ENCODE measurements at regions not wholly inside any gene's neighbourhood (a gene's known extent, or its start where the extent isn't known, plus 50 kb on each side); places are given as distances from the start of the nearest gene placed in this dataset.

DNA sequence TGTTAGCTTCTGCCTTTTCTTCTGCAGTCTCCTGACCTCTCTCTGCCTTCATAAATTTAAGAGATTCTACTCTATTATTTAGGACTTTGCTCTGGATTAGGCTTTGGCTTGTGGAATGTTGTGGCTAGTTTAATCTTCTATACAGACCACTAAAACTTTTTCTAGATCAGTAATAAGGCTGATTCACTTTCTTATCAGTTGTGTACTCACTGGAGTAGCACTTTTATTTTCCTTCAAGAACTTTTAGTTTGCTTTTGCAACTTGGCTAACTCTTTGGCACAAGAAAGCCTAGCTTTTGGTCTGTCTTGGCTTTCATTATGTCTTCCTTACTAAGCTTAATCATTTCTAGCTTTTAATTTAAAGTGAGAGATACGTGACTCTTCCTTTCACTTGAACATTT is 265.5 kb upstream of the TBC1D5 start:
- no peak for DNase-seq (ENCODE audit: low read depth in 6 of 9, low spot score in 9 of 9)
- Histone ChIP-seq H3K9me3 (ENCODE audit: control insufficient read depth in 2 of 2, insufficient read depth in 1 of 2, low read length in 1 of 2) (no peaks in the 10 kb centered on the region), H3K27me3 (ENCODE audit: control insufficient read depth in 2 of 2, insufficient read depth in 1 of 2, low read length in 1 of 2) (no peaks in the 10 kb centered on the region), H3K36me3 (ENCODE audit: control insufficient read depth in 2 of 2, insufficient read depth in 2 of 2, low read length in 1 of 2) (no peaks in the 10 kb centered on the region), H3K27ac (ENCODE audit: low read depth in 1 of 2, low read length in 1 of 2) (no peak overlapping the region), H3K4me1 (ENCODE audit: control insufficient read depth in 2 of 2, insufficient read depth in 2 of 2, low read length in 2 of 2) (peaks cover 0 to 11% of the 10 kb centered on the region in 2 donors), H3K4me3 (ENCODE audit: low read length in 2 of 2) (no peak overlapping the region)
- 99% methylated on average over 1 of the region's 1 CpG for WGBS

DNA sequence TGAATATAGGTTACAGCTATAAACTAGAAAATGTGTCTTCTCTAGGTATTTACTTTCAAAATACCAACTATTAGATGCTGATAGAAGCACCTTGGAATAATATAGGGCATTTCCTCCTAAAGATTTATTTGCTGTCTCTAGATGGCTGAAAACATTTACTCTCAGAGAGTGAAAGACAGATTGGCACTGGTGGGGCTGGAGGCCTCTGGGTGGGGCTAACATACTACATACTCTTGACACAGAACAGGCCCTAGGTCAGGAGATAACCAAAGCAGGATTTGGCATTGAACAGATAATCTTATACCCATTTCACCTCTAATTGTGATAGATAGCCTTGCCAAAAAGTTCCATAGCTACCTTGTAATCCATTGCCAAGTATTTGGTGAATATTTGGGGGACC is 253.3 kb upstream of the TBC1D5 start:
- no peaks in the 10 kb centered on the region for H3K4me1 ChIP-seq (ENCODE audit: control insufficient read depth in 2 of 2, insufficient read depth in 2 of 2, low read length in 2 of 2)
- H3K27ac ChIP-seq (ENCODE audit: low read depth in 1 of 2, low read length in 1 of 2): no peak overlapping the region
- no peak for DNase-seq (ENCODE audit: low read depth in 6 of 9, low spot score in 9 of 9)
- no peaks in the 10 kb centered on the region for H3K9me3 ChIP-seq (ENCODE audit: control insufficient read depth in 2 of 2, insufficient read depth in 1 of 2, low read length in 1 of 2)
- H3K27me3 ChIP-seq (ENCODE audit: control insufficient read depth in 2 of 2, insufficient read depth in 1 of 2, low read length in 1 of 2): no peaks in the 10 kb centered on the region
- H3K4me3 ChIP-seq (ENCODE audit: low read length in 2 of 2): no peak overlapping the region
- no peaks in the 10 kb centered on the region for H3K36me3 ChIP-seq (ENCODE audit: control insufficient read depth in 2 of 2, insufficient read depth in 2 of 2, low read length in 1 of 2)

DNA sequence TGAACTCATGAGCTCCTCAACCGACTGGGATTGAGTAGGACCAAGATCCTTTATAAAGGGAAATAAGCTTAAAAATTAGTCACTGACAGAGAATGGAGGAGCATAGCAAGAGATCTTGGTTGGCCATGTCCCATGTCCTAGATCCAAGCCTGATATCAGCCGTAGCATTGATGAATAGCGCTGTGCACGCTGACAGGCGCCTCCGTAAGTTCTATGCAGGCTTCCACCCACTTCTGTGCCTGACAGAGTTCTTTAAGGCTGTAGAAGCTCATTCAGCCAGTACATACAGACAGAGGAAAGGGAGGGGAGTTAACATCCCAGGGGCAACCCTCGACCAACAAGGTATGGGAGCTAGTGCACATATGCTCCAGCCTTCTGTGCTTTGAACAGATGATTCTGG is 251.7 kb upstream of the TBC1D5 start:
- WGBS: 93% methylated on average over 7 of the region's 7 CpGs
- no peak overlapping the region for H3K27ac ChIP-seq (ENCODE audit: low read depth in 1 of 2, low read length in 1 of 2)

DNA sequence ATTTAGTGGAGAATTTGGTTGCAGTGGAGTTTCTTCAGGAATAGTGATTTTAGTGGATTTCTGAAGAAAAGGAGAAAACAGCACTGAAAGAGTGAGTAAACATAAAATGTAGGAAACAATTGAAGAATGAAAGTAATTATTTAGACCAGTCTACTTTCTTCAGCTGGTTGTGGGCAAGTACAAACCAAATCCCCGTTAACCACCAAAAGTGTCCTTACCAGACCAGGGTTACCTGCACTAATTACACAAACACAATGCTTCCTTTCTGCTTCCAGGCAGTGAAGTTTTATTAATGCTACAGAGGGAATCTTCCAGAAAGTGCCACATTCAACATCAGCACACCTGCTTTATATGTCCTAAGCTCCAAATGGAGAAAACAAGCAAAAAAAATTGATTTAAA is 248.0 kb upstream of the TBC1D5 start:
- H3K36me3 ChIP-seq (ENCODE audit: control insufficient read depth in 2 of 2, insufficient read depth in 2 of 2, low read length in 1 of 2): no peaks in the 10 kb centered on the region
- DNase-seq (ENCODE audit: low read depth in 6 of 9, low spot score in 9 of 9): no peak
- no peak overlapping the region for H3K27ac ChIP-seq (ENCODE audit: low read depth in 1 of 2, low read length in 1 of 2)
- no peaks in the 10 kb centered on the region for H3K9me3 ChIP-seq (ENCODE audit: control insufficient read depth in 2 of 2, insufficient read depth in 1 of 2, low read length in 1 of 2)
- H3K27me3 ChIP-seq (ENCODE audit: control insufficient read depth in 2 of 2, insufficient read depth in 1 of 2, low read length in 1 of 2): no peaks in the 10 kb centered on the region
- peaks cover 18 to 21% of the 10 kb centered on the region in 2 donors for H3K4me1 ChIP-seq (ENCODE audit: control insufficient read depth in 2 of 2, insufficient read depth in 2 of 2, low read length in 2 of 2)
- 91% methylated on average over 1 of the region's 1 CpG for WGBS
- H3K4me3 ChIP-seq (ENCODE audit: low read length in 2 of 2): no peak overlapping the region

More for the DNA sequence above, 251.7 kb upstream of the TBC1D5 start:
- H3K36me3 ChIP-seq (ENCODE audit: control insufficient read depth in 2 of 2, insufficient read depth in 2 of 2, low read length in 1 of 2): no peaks in the 10 kb centered on the region
- H3K27me3 ChIP-seq (ENCODE audit: control insufficient read depth in 2 of 2, insufficient read depth in 1 of 2, low read length in 1 of 2): no peaks in the 10 kb centered on the region
- no peaks in the 10 kb centered on the region for H3K4me1 ChIP-seq (ENCODE audit: control insufficient read depth in 2 of 2, insufficient read depth in 2 of 2, low read length in 2 of 2)
- no peak overlapping the region for H3K4me3 ChIP-seq (ENCODE audit: low read length in 2 of 2)
- no peak for DNase-seq (ENCODE audit: low read depth in 6 of 9, low spot score in 9 of 9)
- H3K9me3 ChIP-seq (ENCODE audit: control insufficient read depth in 2 of 2, insufficient read depth in 1 of 2, low read length in 1 of 2): no peaks in the 10 kb centered on the region

DNA sequence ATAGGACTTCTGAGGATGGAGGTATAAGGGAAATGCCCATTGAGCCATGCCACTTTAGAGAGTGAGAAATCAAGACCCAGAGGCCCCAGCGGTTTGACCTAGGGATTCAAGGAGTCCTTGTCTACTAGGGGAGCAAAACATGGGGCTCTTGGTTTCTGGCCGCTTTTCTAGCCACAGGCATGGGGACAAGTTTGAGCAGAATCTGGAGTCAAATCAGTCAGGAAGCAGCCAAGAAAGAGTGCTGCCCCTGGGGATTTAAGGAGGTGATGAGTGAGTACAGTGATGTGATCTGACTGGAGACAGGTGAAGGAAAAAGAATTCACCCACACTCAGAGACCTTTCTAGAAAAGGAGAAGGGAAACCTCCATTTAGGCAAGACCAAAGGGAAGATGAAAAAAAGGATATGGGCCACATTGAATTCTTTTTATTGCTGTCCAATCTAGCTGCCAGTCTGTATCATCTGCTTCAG is 244.0 kb upstream of the TBC1D5 start:
- Histone ChIP-seq H3K4me1 (ENCODE audit: control insufficient read depth in 2 of 2, insufficient read depth in 2 of 2, low read length in 2 of 2) (peaks cover 40 to 47% of the 10 kb centered on the region in 2 donors), H3K4me3 (ENCODE audit: low read length in 2 of 2) (no peak overlapping the region), H3K9me3 (ENCODE audit: control insufficient read depth in 2 of 2, insufficient read depth in 1 of 2, low read length in 1 of 2) (no peaks in the 10 kb centered on the region), H3K27ac (ENCODE audit: low read depth in 1 of 2, low read length in 1 of 2) (peak overlapping the region in 1 of 2 donors; percentile 38), H3K27me3 (ENCODE audit: control insufficient read depth in 2 of 2, insufficient read depth in 1 of 2, low read length in 1 of 2) (no peaks in the 10 kb centered on the region), H3K36me3 (ENCODE audit: control insufficient read depth in 2 of 2, insufficient read depth in 2 of 2, low read length in 1 of 2) (no peaks in the 10 kb centered on the region)
- 41% methylated on average over 2 of the region's 2 CpGs for WGBS
- DNase-seq (ENCODE audit: low read depth in 6 of 9, low spot score in 9 of 9): no peak

DNA sequence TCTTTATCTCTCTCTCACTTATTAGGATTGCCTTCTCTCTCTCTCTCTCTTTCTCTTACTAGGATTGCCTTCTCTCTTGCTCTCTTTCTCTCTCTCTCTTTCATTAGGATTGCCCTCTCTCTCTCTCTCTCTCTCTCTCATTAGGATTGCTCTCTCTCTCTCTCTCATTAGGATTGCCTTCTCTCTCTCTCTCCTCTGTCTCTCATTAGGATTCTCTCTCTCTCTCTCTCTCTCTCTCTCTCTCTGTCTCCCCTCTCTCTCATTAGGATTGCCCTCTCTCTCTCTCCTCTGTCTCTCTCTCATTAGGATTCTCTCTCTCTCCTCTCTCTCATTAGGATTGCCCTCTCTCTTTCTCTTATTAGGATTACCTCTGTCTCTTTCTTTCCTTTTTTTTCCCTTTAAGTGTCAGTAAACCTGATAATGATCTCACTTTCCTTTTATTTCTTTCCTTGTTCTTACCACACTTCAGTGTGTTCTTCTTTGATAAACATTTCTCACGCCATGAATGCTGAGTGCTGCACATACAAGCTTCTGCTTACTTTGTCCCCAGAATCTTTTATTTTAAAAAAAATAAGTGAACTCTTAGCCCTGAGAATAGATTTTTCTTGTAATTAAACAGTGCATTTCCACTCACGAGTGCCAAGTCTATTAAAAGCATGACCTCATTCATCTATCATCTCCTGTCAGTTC is 243.4 kb upstream of the TBC1D5 start:
- Histone ChIP-seq H3K9me3 (ENCODE audit: control insufficient read depth in 2 of 2, insufficient read depth in 1 of 2, low read length in 1 of 2) (no peaks in the 10 kb centered on the region), H3K27me3 (ENCODE audit: control insufficient read depth in 2 of 2, insufficient read depth in 1 of 2, low read length in 1 of 2) (no peaks in the 10 kb centered on the region), H3K4me1 (ENCODE audit: control insufficient read depth in 2 of 2, insufficient read depth in 2 of 2, low read length in 2 of 2) (peaks cover 46 to 53% of the 10 kb centered on the region in 2 donors), H3K4me3 (ENCODE audit: low read length in 2 of 2) (no peak overlapping the region), H3K27ac (ENCODE audit: low read depth in 1 of 2, low read length in 1 of 2) (peak overlapping the region in 1 of 2 donors; percentile 38), H3K36me3 (ENCODE audit: control insufficient read depth in 2 of 2, insufficient read depth in 2 of 2, low read length in 1 of 2) (no peaks in the 10 kb centered on the region)
- peak in 1 of 9 donors; percentile 51 for DNase-seq (ENCODE audit: low read depth in 6 of 9, low spot score in 9 of 9)
- WGBS: 13% methylated on average over 2 of the region's 2 CpGs

DNA sequence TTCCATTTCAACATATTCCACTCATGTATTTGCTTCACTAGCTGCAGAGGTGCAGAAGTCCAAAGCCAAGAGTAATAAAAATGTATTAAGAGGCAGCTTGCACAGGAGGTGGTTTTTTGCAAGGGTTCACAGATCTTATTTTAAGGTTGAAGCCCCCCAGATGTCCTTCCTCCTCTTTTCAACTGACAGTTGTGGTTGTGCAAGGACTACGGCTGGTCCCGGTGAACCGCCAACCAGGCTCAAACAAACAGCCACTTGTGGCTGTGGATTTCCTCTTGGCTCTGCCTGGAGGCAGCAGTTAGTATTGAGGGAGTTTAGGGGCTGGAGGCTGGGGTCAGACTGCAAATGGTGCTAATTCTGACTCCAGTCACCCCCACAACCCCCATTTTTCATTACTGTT is 240.7 kb upstream of the TBC1D5 start:
- H3K9me3 ChIP-seq (ENCODE audit: control insufficient read depth in 2 of 2, insufficient read depth in 1 of 2, low read length in 1 of 2): no peaks in the 10 kb centered on the region
- no peak overlapping the region for H3K4me3 ChIP-seq (ENCODE audit: low read length in 2 of 2)
- 9% methylated on average over 3 of the region's 3 CpGs for WGBS
- no peaks in the 10 kb centered on the region for H3K27me3 ChIP-seq (ENCODE audit: control insufficient read depth in 2 of 2, insufficient read depth in 1 of 2, low read length in 1 of 2)
- H3K4me1 ChIP-seq (ENCODE audit: control insufficient read depth in 2 of 2, insufficient read depth in 2 of 2, low read length in 2 of 2): peaks cover 46 to 58% of the 10 kb centered on the region in 2 donors
- no peaks in the 10 kb centered on the region for H3K36me3 ChIP-seq (ENCODE audit: control insufficient read depth in 2 of 2, insufficient read depth in 2 of 2, low read length in 1 of 2)
- DNase-seq (ENCODE audit: low read depth in 6 of 9, low spot score in 9 of 9): peak in 2 of 9 donors; percentile 52 to 69
- peak overlapping the region in 1 of 2 donors; percentile 78 for H3K27ac ChIP-seq (ENCODE audit: low read depth in 1 of 2, low read length in 1 of 2)

DNA sequence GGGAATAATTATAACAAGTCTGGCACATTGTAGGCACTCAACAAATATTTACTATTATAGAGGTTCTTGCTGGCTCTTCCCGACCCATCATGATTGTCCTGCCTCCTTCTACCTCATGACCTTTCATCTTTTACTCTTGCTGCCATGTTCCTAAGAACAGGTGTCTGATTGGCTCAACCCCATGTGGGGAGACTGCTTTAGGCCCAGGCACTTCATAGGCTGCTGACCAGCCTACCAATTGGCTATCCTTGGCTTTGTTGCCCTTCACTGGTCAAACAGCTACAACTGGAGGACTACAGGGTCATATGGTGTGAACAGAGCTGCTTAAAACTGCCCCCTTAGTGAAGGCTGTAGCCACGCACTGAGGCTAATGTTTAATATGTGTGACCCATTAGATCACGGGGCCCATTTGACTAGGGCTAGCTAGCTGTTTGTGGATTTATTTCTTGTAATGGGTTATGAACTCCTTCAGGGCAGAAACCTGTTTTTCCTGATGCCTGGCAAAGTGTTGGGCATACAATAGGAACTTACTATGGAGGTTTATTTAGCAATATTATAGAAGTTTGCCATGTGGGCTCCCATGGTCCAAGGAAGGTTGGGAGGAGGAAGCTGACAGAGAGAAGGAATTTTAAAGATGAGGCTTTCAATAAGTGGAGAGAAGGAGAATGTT is 239.9 kb upstream of the TBC1D5 start:
- 85% methylated on average over 3 of the region's 3 CpGs for WGBS
- Histone ChIP-seq H3K4me3 (ENCODE audit: low read length in 2 of 2) (no peak overlapping the region), H3K27ac (ENCODE audit: low read depth in 1 of 2, low read length in 1 of 2) (peak overlapping the region in 1 of 2 donors; percentile 78), H3K4me1 (ENCODE audit: control insufficient read depth in 2 of 2, insufficient read depth in 2 of 2, low read length in 2 of 2) (peaks cover 45 to 53% of the 10 kb centered on the region in 2 donors), H3K36me3 (ENCODE audit: control insufficient read depth in 2 of 2, insufficient read depth in 2 of 2, low read length in 1 of 2) (no peaks in the 10 kb centered on the region), H3K9me3 (ENCODE audit: control insufficient read depth in 2 of 2, insufficient read depth in 1 of 2, low read length in 1 of 2) (no peaks in the 10 kb centered on the region), H3K27me3 (ENCODE audit: control insufficient read depth in 2 of 2, insufficient read depth in 1 of 2, low read length in 1 of 2) (no peaks in the 10 kb centered on the region)
- no peak for DNase-seq (ENCODE audit: low read depth in 6 of 9, low spot score in 9 of 9)

DNA sequence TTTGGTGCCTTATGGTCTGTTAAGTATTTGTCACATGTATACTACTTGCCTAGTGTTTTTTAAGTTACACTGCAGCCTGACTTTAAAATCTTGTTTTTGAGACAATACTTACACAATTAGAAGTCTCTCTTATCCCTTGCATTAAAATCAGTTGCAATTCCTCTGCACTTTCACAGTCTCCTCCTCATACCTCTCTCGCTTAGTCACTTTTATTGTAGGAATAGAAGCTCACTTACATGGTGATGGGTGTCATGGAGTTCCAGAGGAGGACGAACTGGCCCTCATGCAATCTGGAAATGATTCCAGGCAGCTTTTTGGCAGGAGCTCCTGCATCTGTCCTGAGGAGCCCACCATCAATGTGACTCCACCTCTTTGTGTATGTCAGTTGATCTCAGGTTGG is 238.4 kb upstream of the TBC1D5 start:
- Histone ChIP-seq H3K9me3 (ENCODE audit: control insufficient read depth in 2 of 2, insufficient read depth in 1 of 2, low read length in 1 of 2) (no peaks in the 10 kb centered on the region), H3K4me1 (ENCODE audit: control insufficient read depth in 2 of 2, insufficient read depth in 2 of 2, low read length in 2 of 2) (peaks cover 31 to 39% of the 10 kb centered on the region in 2 donors), H3K4me3 (ENCODE audit: low read length in 2 of 2) (peak overlapping the region; percentile 1 to 20), H3K27me3 (ENCODE audit: control insufficient read depth in 2 of 2, insufficient read depth in 1 of 2, low read length in 1 of 2) (no peaks in the 10 kb centered on the region), H3K27ac (ENCODE audit: low read depth in 1 of 2, low read length in 1 of 2) (peak overlapping the region in 1 of 2 donors; percentile 58), H3K36me3 (ENCODE audit: control insufficient read depth in 2 of 2, insufficient read depth in 2 of 2, low read length in 1 of 2) (no peaks in the 10 kb centered on the region)
- no peak for DNase-seq (ENCODE audit: low read depth in 6 of 9, low spot score in 9 of 9)
- 27% methylated on average over 2 of the region's 2 CpGs for WGBS

All from thymus (tissue), 11 donors.